Retinal pigment epithelial cell (primary cell): ENCODE measurements at regions not wholly inside any gene's neighbourhood (a gene's known extent, or its start where the extent isn't known, plus 50 kb on each side); places are given as distances from the start of the nearest gene placed in this dataset.

Experiments
- DNase-seq: peaks from one replicate; pipeline ENCODE4 v3.0.0-alpha.2; 2010; ENCODE audit warnings: low read depth
- H3K4me3 ChIP-seq: 2 replicates; pipeline ENCODE4 v1.5.1; 2011; ENCODE audit warnings: mild to moderate bottlenecking, low read length, control low read depth, moderate library complexity
- TF ChIP-seq, protein P1 (sequence below): conservative IDR thresholded peaks from 2 replicates; pipeline ENCODE4 v1.5.1; 2011; ENCODE audit warnings: low read depth, low read length, control low read depth, inconsistent platforms

DNA sequence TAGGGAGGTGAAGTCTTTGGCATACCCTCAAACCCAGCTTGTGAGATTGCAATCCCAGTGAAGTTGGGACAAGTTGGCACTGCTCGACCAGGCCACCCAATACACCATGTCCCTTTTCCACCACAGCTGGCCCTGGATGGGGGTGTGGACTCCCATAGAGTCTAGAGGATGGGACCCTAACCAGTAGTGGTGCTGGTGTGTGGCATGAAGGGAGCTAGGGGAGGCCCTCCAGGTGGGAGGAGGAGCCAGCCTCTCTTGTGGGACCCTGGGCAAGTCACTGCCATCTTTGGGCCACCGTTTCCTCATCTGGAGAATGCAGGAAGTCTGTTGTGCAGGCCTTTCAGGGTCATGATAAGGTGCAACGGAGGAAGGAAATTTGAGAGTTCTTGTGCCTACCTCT lies 1854.9 kb downstream of the TP53TG3F start:
- TF ChIP-seq, protein P1, sequence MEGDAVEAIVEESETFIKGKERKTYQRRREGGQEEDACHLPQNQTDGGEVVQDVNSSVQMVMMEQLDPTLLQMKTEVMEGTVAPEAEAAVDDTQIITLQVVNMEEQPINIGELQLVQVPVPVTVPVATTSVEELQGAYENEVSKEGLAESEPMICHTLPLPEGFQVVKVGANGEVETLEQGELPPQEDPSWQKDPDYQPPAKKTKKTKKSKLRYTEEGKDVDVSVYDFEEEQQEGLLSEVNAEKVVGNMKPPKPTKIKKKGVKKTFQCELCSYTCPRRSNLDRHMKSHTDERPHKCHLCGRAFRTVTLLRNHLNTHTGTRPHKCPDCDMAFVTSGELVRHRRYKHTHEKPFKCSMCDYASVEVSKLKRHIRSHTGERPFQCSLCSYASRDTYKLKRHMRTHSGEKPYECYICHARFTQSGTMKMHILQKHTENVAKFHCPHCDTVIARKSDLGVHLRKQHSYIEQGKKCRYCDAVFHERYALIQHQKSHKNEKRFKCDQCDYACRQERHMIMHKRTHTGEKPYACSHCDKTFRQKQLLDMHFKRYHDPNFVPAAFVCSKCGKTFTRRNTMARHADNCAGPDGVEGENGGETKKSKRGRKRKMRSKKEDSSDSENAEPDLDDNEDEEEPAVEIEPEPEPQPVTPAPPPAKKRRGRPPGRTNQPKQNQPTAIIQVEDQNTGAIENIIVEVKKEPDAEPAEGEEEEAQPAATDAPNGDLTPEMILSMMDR, result no peak
- no peak overlapping the region for H3K4me3 ChIP-seq
- no peak for DNase-seq

DNA sequence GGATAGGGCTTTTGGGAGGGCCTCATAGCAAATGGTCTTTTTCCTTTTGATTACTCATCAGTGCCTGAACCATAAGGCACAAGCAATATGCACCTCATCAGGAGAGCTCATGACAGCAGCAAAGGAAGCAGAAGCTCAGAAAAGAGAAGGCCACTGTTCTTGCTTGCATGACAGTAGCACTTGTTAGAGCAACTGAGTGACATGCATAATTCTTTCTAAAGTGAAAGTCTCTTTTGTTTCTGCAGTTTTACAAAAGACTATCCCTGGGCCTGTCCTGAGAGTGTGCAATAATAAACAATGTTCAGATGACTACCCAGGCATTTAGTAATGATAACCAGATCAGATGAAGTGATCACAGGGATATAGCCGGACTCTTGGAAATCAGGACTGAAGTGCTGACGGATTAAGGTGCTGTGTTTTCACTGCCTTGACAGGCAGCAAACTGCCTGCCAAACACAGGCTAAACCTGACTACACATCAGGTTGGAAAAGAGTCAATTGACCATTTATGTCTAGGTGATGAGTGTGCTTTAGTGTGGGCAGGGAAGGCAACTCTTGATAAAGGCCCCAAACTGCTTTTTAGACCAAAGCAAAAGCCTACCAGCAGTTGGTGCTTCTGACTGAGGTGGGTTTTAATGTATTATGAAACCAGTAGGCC lies 1860.3 kb downstream of the TP53TG3F start:
- H3K4me3 ChIP-seq, result no peak overlapping the region
- DNase-seq, result no peak
- TF ChIP-seq, protein P1, result no peak

DNA sequence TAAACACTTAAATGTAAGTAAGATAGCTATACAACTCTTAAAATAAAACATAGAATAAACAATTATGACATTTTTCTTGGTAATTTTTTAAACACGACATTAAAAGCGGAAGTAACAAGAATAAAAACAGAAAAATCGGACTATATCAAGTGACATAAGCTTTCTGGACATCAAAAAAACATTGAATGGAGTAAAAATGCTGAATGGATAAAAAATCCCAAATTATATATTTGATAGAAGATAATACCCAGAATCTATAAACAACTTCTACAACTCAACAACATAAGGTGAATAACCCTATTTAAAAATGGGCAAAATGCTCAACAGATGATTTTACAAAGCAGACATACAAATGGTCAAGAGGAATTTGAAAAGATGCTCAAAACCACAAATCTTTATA lies 1866.5 kb downstream of the TP53TG3F start:
- DNase-seq, result no peak
- TF ChIP-seq, protein P1, result no peak
- no peak overlapping the region for H3K4me3 ChIP-seq

DNA sequence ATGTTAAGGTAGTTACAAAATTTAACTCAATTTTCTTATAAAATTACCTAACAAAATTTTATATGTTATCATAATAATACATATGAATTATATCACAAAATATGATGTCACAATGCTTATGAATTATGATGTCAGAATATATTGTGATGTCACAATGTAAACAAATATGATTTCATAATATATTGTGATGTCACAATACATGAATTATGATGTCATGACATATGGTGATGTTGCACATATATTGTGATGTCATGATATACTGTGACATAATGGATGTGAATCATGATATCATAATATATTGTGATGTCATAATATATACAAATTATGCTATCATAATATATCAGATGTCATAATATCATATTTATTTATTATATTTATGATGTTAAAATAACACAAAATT lies 1879.9 kb downstream of the TP53TG3F start:
- TF ChIP-seq, protein P1, result no peak
- DNase-seq, result no peak
- no peak overlapping the region for H3K4me3 ChIP-seq

DNA sequence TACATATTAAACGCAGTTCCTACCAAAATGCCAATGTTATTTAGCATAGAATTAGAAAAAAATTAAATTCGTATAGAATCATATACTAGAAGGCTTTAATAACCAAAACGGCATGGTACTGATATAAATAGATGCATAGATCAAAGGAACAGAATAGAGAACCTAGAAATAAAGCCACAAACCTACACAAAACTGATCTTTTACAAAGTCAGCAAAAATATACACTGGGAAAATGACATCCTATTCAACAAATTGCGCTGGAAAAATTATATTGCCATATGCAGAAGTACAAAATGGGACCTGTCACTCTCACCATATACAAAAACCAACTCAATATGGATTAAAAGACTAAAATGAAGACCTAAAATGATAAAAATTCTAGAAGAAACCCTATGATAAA lies 1882.6 kb downstream of the TP53TG3F start:
- no peak overlapping the region for H3K4me3 ChIP-seq
- no peak for DNase-seq
- TF ChIP-seq, protein P1, result no peak

DNA sequence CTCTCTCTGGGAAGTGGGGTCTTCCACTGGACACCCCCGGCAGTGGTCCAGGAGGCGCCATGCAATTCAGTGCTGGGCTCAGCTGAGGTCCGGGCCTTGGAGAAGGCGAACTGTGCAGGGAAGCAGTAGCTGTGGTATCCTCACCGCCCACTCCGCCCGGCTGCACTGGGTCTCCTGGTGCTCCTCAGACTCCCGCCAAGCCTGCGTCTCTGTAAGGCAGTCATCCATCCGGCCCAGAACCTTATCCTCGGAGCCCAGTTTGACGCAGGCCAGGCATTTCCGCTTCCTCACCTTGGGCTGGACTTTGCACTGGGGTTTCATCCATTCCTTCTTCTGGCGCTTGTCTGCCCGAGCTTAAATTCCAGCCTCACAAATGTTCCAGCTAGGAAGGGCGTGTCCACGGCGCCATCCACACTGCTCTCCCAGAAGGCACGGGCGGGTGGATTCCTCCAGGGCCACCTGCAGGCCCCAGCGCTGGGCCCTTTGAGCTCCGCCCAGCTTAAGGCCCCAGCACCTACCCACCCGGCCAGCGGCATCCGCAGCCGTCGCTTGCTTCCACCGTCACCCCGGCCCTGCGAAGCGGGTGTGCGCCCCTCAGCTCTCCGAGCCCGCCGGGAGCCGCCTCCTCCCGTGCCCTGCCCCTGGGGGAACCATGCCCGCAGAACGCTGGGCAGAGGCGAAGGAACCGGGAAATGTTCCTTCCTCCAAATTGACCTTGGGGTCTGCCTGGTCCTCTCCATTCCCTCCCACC lies 1884.8 kb downstream of the TP53TG3F start:
- DNase-seq, result no peak
- H3K4me3 ChIP-seq, result no peak overlapping the region
- TF ChIP-seq, protein P1, result no peak

DNA sequence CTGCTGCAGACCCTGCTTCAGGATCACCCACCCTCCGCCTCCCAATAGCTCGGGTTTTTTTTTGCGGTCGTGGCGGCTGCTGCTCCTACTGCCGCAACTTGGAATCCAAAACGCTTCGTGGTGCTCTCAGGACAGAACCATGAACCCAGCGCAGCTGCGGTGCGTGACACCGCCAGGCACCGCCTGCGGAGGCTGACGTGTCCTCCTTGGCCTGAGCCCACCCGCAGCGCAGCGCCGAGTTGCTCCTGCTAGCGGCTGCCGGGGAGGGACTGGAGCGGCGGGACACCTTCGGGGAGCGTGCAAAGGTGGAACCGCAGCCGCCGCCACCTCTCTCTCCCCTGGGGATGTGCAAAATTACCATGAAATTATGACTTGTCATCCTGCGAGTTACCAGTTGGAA lies 1893.0 kb downstream of the TP53TG3F start:
- no peak overlapping the region for H3K4me3 ChIP-seq
- TF ChIP-seq, protein P1, result no peak
- DNase-seq, result no peak
